WERI-Rb-1 (cell line): ENCODE measurements at regions not wholly inside any gene's neighbourhood (a gene's known extent, or its start where the extent isn't known, plus 50 kb on each side); places are given as distances from the start of the nearest gene placed in this dataset.

Experiments
- DNase-seq: peaks from one replicate; pipeline ENCODE4 v3.0.0-alpha.2; 2020
- H3K27ac ChIP-seq: fragments of 250-450 bp; sonication (Bioruptor Pico); 2 replicates; pipeline ENCODE4 v1.5.1; 2020; ENCODE audit warnings: mild to moderate bottlenecking, moderate library complexity
- H3K27me3 ChIP-seq: fragments of 250-450 bp; sonication (Bioruptor Pico); 2 replicates; pipeline ENCODE4 v1.5.1; 2021; ENCODE audit warnings: mild to moderate bottlenecking, low read depth, moderate library complexity; ENCODE audit not compliant: insufficient read depth, severe bottlenecking
- H3K36me3 ChIP-seq: fragments of 250-450 bp; sonication (Bioruptor Pico); 2 replicates; pipeline ENCODE4 v1.5.1; 2020; ENCODE audit warnings: mild to moderate bottlenecking, moderate library complexity
- H3K4me3 ChIP-seq: 2 replicates; pipeline ENCODE4 v1.5.1; 2011; ENCODE audit warnings: low read depth, mild to moderate bottlenecking, control low read depth, low read length
- H3K9me3 ChIP-seq: fragments of 250-450 bp; sonication (Bioruptor Pico); 2 replicates; pipeline ENCODE4 v1.5.1; 2021; ENCODE audit warnings: mild to moderate bottlenecking, moderate library complexity; ENCODE audit not compliant: severe bottlenecking
- TF ChIP-seq, protein P1 (sequence below): IDR thresholded peaks from 2 replicates; pipeline ENCODE4 v1.5.1; 2011; ENCODE audit warnings: low read depth, mild to moderate bottlenecking, control low read depth, inconsistent platforms, low read length

DNA sequence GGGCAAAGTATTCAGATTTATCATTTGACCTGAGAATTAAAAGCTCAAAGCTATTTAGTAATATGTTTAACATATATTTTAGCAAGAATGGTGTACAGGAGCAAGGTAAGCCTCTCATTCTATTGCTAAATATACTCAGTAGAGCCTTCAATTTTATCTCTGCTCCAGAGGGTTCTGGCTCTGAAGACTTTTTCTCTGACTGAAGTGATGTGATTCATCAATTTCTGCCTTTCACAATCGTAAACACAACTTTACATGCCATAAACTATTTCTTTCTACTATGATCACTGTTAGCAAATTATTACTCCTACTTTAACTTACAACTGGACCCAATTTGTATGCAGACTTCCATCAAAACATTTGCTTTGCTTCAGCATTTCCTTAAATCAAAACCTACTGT, 315.0 kb upstream of the NDST4 start:
- H3K27ac ChIP-seq = no peak overlapping the region
- TF ChIP-seq, protein P1, sequence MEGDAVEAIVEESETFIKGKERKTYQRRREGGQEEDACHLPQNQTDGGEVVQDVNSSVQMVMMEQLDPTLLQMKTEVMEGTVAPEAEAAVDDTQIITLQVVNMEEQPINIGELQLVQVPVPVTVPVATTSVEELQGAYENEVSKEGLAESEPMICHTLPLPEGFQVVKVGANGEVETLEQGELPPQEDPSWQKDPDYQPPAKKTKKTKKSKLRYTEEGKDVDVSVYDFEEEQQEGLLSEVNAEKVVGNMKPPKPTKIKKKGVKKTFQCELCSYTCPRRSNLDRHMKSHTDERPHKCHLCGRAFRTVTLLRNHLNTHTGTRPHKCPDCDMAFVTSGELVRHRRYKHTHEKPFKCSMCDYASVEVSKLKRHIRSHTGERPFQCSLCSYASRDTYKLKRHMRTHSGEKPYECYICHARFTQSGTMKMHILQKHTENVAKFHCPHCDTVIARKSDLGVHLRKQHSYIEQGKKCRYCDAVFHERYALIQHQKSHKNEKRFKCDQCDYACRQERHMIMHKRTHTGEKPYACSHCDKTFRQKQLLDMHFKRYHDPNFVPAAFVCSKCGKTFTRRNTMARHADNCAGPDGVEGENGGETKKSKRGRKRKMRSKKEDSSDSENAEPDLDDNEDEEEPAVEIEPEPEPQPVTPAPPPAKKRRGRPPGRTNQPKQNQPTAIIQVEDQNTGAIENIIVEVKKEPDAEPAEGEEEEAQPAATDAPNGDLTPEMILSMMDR = no peak
- no peak for DNase-seq

DNA sequence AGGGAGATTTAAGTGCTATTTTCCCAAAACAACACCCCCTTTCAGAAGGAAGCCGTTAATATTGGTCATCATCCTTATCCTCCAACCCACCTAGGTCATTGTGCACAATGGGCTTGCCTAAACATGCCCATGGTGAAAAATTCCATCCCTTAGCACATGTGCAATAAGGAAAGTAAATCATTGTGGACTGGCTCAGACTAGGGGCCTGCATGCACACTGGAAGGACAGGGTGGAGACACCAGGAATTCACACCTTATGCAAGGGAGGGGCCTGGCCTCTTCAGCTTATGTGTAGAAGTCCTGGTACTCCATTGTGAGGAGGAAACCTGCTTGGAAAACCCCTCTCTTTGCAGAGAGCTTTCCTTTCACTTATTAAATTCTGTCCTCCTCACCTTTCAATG, 311.4 kb upstream of the NDST4 start:
- DNase-seq = no peak
- no peak overlapping the region for H3K27ac ChIP-seq
- H3K4me3 ChIP-seq = no peak overlapping the region

More for the DNA sequence above, 315.0 kb upstream of the NDST4 start:
- Histone ChIP-seq H3K9me3 (peaks cover 2% of the 10 kb centered on the region), H3K27me3 (no peaks in the 10 kb centered on the region), H3K4me3 (no peak overlapping the region), H3K36me3 (no peaks in the 10 kb centered on the region)

DNA sequence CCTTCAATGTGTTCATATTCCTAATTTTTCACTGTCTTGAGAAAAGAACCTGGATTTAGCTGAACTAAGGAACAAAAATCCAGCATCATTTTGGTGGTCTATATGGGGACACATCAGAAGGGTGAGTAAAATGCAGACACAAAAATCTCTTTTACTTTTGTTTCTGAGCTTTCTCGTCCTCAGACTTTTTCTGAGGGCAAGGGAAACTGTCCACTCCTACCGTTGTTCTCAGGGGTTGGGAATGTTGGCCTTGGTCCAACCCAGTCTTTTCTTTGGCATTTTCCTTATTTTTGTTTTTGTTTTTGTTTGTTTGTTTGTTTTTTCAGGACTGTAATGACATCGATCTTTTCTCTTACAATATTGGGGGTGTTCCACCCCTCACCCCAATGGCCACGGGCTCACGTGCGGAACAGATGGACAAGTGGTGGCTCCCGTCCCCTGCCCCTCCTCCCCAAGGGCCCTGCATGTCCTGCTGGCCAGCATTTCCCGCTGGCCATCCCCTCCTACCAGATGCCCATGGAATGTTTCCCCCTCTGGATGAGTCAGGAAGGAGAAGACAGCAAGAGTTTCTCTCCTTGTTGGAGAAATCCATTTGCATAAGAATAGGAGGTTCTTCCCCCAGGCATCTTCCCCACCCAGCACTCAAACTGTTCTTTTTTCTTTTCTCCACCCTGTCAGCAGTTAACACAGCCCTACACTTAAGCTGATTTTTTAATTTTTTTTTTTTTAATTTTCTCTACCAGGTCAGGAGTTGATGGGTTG, 305.4 kb upstream of the NDST4 start:
- no peak for DNase-seq
- Histone ChIP-seq H3K4me3 (no peak overlapping the region), H3K36me3 (no peaks in the 10 kb centered on the region)

More for the DNA sequence above, 311.4 kb upstream of the NDST4 start:
- Histone ChIP-seq H3K27me3 (no peaks in the 10 kb centered on the region), H3K9me3 (peaks cover 4% of the 10 kb centered on the region), H3K36me3 (no peaks in the 10 kb centered on the region)
- TF ChIP-seq, protein P1 = no peak

DNA sequence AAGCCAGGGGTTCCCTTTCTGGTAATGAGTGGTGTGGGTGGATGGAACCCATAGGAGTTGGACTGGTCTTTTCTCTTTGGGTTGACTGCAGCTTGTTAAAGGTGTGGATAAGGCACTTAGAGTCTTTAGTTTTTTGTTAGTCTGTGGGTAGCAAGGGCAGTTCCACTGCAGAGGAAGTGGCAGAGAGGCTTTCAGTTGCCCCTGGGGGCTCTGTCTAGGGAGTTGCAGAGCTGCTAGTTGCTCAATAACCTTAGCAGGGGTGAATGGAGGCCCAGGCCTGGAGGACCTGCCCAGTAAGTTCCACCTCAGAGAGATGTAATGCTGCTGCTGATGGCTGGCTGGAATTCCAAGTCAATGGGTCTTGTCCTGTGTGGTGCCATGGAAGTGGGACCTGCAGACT, 282.6 kb upstream of the NDST4 start:
- Histone ChIP-seq H3K27ac (no peak overlapping the region), H3K36me3 (no peaks in the 10 kb centered on the region), H3K27me3 (no peaks in the 10 kb centered on the region), H3K9me3 (peaks cover 5% of the 10 kb centered on the region), H3K4me3 (no peak overlapping the region)
- no peak for DNase-seq
- TF ChIP-seq, protein P1 = no peak

More for the DNA sequence above, 305.4 kb upstream of the NDST4 start:
- Histone ChIP-seq H3K9me3 (peaks cover 4% of the 10 kb centered on the region), H3K27me3 (no peaks in the 10 kb centered on the region), H3K27ac (no peak overlapping the region)
- TF ChIP-seq, protein P1 = no peak

DNA sequence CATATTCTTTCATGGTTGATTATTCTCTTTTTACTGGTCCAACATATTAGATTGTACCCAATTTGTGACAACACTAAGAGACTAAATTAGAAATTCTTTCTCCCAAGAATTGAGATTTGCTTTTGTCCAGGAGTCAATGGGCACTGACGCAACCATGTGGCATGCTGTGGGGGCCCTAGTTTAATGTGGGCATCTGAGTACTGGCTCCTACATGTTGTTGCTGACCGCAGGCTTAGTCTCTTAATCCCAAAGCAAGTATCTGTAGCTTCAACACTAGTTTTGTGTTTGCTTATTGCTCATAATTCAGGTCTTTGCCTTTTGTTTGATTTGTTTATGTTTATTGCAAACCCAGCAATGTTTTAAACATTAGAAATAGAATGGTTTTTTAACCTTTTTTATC, 263.4 kb upstream of the NDST4 start:
- H3K4me3 ChIP-seq = no peak overlapping the region
- H3K9me3 ChIP-seq = no peaks in the 10 kb centered on the region
- DNase-seq = no peak
- no peaks in the 10 kb centered on the region for H3K27me3 ChIP-seq
- no peaks in the 10 kb centered on the region for H3K36me3 ChIP-seq
- TF ChIP-seq, protein P1 = no peak
- H3K27ac ChIP-seq = no peak overlapping the region

DNA sequence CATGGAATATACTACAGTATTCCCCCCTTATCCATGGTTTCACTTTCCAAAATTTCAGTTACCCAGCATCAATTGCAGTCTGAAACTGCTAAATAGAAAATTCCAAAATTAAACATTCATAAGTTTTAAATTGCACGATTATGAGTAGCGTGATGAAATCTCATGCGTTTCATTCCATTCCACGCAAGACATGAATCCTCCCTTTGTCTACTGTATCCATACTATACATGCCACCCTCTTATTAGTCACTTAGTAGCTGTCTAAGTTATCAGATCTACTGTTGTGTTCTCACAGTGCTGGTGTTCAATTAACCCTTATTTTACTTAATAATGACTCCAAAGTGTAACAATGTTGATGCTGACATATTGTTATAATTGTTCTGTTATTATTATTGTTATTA, 261.2 kb upstream of the NDST4 start:
- H3K9me3 ChIP-seq = no peaks in the 10 kb centered on the region
- H3K36me3 ChIP-seq = no peaks in the 10 kb centered on the region
- DNase-seq = no peak
- H3K27me3 ChIP-seq = no peaks in the 10 kb centered on the region
- TF ChIP-seq, protein P1 = no peak
- H3K4me3 ChIP-seq = no peak overlapping the region
- H3K27ac ChIP-seq = no peak overlapping the region
